B cell (primary cell): ENCODE measurements at regions not wholly inside any gene's neighbourhood (a gene's known extent, or its start where the extent isn't known, plus 50 kb on each side); places are given as distances from the start of the nearest gene placed in this dataset.

ENCODE experiments used
- ATAC-seq: fragments of 200-7000 bp; cut with Tn5 transposase; one replicate; pipeline ENCODE4 v1.10.0; 2021; ENCODE audit warnings: low read depth, mild to moderate bottlenecking, moderate number of reproducible peaks, moderate library complexity
- CTCF ChIA-PET: fragments of 350-600 bp; sonication (Branson Sonifier 250); formaldehyde crosslinking; loops from one replicate; lab custom pipeline; 2021; ENCODE audit warnings: antibody characterized with exemption, inconsistent platforms; lab: Charles Lee
- POLR2A ChIA-PET: fragments of 350-600 bp; sonication (Branson Sonifier 250); formaldehyde crosslinking; loops from one replicate; lab custom pipeline; 2021; ENCODE audit warnings: antibody characterized with exemption; lab: Charles Lee
- DNase-seq: peaks from one replicate; pipeline ENCODE4 v3.0.0; 2013
- H2AFZ ChIP-seq: 2 replicates; pipeline ENCODE4 v1.6.1; 2012; ENCODE audit warnings: mild to moderate bottlenecking, low read depth, low read length; ENCODE audit not compliant: insufficient read depth, poor library complexity, severe bottlenecking
- H3K27ac ChIP-seq, 2 donors: 1 replicate in 1 of 2; 2 replicates in 1 of 2; pipeline ENCODE4 v1.5.1; 2012 to 2013; ENCODE audit warnings: low read length in 2 of 2, mild to moderate bottlenecking in 2 of 2, moderate library complexity in 1 of 2
- H3K27me3 ChIP-seq, 4 experiments: fragments of 200-600 bp in 1 of 4; sonication (generic) in 1 of 4; replicated peaks in 1 of 4; 1 replicate in 2 of 4; 2 replicates in 2 of 4; pipeline versions ENCODE4 v1.6.1 to v1.7.0; 2013 to 2016; ENCODE audit warnings: low read length in 3 of 4, mild to moderate bottlenecking in 2 of 4, mixed read lengths in 1 of 4, moderate library complexity in 1 of 4; ENCODE audit not compliant: insufficient read depth in 4 of 4, control insufficient read depth in 3 of 4; ENCODE audit errors: control extremely low read depth in 1 of 4
- H3K36me3 ChIP-seq, 2 experiments: replicated peaks in 1 of 2; 1 replicate in 1 of 2; 2 replicates in 1 of 2; pipeline versions ENCODE4 v1.6.1 to v1.7.1; 2013; ENCODE audit warnings: low read length in 1 of 2; ENCODE audit not compliant: insufficient read depth in 2 of 2, control insufficient read depth in 1 of 2; ENCODE audit errors: control extremely low read depth in 1 of 2, extremely low read depth in 1 of 2
- H3K4me1 ChIP-seq, 2 donors: fragments of 200-600 bp in 1 of 2; sonication (generic) in 1 of 2; 1 replicate in 1 of 2; 2 replicates in 1 of 2; pipeline versions ENCODE4 v1.5.1 to v1.6.1; 2013 to 2017; ENCODE audit warnings: low read length in 2 of 2; ENCODE audit not compliant: control insufficient read depth in 2 of 2, insufficient read depth in 2 of 2
- H3K4me2 ChIP-seq: replicated peaks from 2 replicates; pipeline ENCODE3; 2012; ENCODE audit warnings: mild to moderate bottlenecking, low read depth, low read length; ENCODE audit not compliant: poor library complexity, severe bottlenecking
- H3K4me3 ChIP-seq, 5 experiments: fragments of 200-600 bp in 1 of 5; sonication (generic) in 1 of 5; 1 replicate in 3 of 5; 2 replicates in 2 of 5; pipeline versions ENCODE4 v1.5.1 to v1.7.0; 2011 to 2016; ENCODE audit warnings: low read length in 4 of 5, mild to moderate bottlenecking in 4 of 5, low read depth in 2 of 5, control low read depth in 1 of 5, moderate library complexity in 1 of 5; ENCODE audit not compliant: insufficient read depth in 1 of 5; ENCODE audit errors: control extremely low read depth in 1 of 5, extremely low read depth in 1 of 5
- H3K79me2 ChIP-seq: fragments of 200-600 bp; sonication (generic); one replicate; pipeline ENCODE4 v1.6.0; 2016; ENCODE audit warnings: low read length; ENCODE audit not compliant: control insufficient read depth, insufficient read depth
- H3K9ac ChIP-seq: fragments of 200-600 bp; sonication (generic); 2 replicates; pipeline ENCODE4 v1.6.1; 2017; ENCODE audit warnings: mild to moderate bottlenecking, low read length, moderate library complexity
- H3K9me3 ChIP-seq, 3 donors: one replicate each; pipeline versions ENCODE4 v1.6.1 to v1.7.1; 2013; ENCODE audit warnings: low read length in 2 of 3; ENCODE audit not compliant: control insufficient read depth in 2 of 3, insufficient read depth in 1 of 3; ENCODE audit errors: control extremely low read depth in 1 of 3
- H4K20me1 ChIP-seq: 2 replicates; pipeline ENCODE4 v1.6.0; 2012; ENCODE audit warnings: mild to moderate bottlenecking, low read length; ENCODE audit not compliant: insufficient read depth, control insufficient read depth, poor library complexity, severe bottlenecking
- H3K27ac Mint-ChIP-seq: one replicate; pipeline ENCODE4 v1.8.0; 2021; ENCODE audit warnings: mixed read lengths
- H3K27me3 Mint-ChIP-seq: one replicate; pipeline ENCODE4 v1.8.0; 2021; ENCODE audit warnings: mixed read lengths
- H3K4me1 Mint-ChIP-seq: one replicate; pipeline ENCODE4 v1.8.0; 2021; ENCODE audit warnings: mixed read lengths
- H3K4me3 Mint-ChIP-seq: one replicate; pipeline ENCODE4 v1.8.0; 2021; ENCODE audit warnings: mixed read lengths
- H3K9me3 Mint-ChIP-seq: one replicate; pipeline ENCODE4 v1.8.0; 2022; ENCODE audit warnings: mixed read lengths; ENCODE audit not compliant: insufficient read depth
- CTCF ChIP-seq: fragments of 200-600 bp; IDR thresholded peaks from one replicate; pipeline ENCODE4 v1.8.0; 2022; ENCODE audit warnings: antibody characterized with exemption, mild to moderate bottlenecking
- EZH2 ChIP-seq: IDR thresholded peaks from 2 replicates; pipeline ENCODE4 v1.6.1; 2012; ENCODE audit warnings: borderline replicate concordance, low read depth, mild to moderate bottlenecking, moderate library complexity, low read length; ENCODE audit not compliant: insufficient read depth, poor library complexity, severe bottlenecking
- WGBS: methylation state at CpG from one replicate; pipeline ENCODE4 v1.1.5; 2013; ENCODE audit warnings: missing lambda C conversion rate; ENCODE audit not compliant: insufficient coverage; 5-methylcytosine and 5-hydroxymethylcytosine counted together
- intact Hi-C: fragments of 100-400 bp; cut with micrococcal nuclease; formaldehyde crosslinking; loops from one replicate; pipeline ENCODE4 v1.10.0; 2022

- DNase-seq (no peak), ATAC-seq (no peak)
- Histone ChIP-seq H2AFZ (no peak overlapping the region), H3K79me2 (no peaks in the 10 kb centered on the region), H3K27me3 (peaks cover 0 to 24% (median 7%) of the 10 kb centered on the region in 4 experiments), H3K9me3 (no peaks in the 10 kb centered on the region), H3K4me3 (no peak overlapping the region), H4K20me1 (no peaks in the 10 kb centered on the region), H3K27ac (no peak overlapping the region), H3K4me1 (no peaks in the 10 kb centered on the region), H3K36me3 (no peaks in the 10 kb centered on the region), H3K9ac (no peak overlapping the region), H3K4me2 (no peak overlapping the region)
- TF ChIP-seq EZH2 (no peak), CTCF (no peak)
- no peaks in the 10 kb centered on the region for H3K4me1 Mint-ChIP-seq
- H3K27me3 Mint-ChIP-seq = peaks cover 39% of the 10 kb centered on the region
- 80% methylated on average over 3 of the region's 3 CpGs for WGBS
- H3K9me3 Mint-ChIP-seq = no peaks in the 10 kb centered on the region
- H3K4me3 Mint-ChIP-seq = no peak overlapping the region
- ChIA-PET CTCF (interaction anchor here (0.9 to 11.8 kb wide), 17 partner anchors 8 to 814 kb away, joined by 3 to 411 read pairs (median 6); partner anchors contain the start of genes CDC26 and PRPF4), POLR2A (no interaction called here)
- no peak overlapping the region for H3K27ac Mint-ChIP-seq
- intact Hi-C loops = loop anchor here (2.0 to 10.0 kb wide), 2 partner anchors 212 to 814 kb away; no protein-coding TSS in a partner anchor
Observed at GRCh38 chr9:113659039-113659438, 195.5 kb downstream of the RGS3 start.

GRCh38 chr9:113659740-113660139 lies 196.2 kb downstream of the RGS3 start:
- H3K9ac ChIP-seq = no peak overlapping the region
- no peak for DNase-seq
- H3K27ac Mint-ChIP-seq = no peak overlapping the region
- WGBS = 89% methylated on average over 3 of the region's 3 CpGs
- H4K20me1 ChIP-seq = no peaks in the 10 kb centered on the region
- intact Hi-C loops = loop anchor here (2.0 to 10.0 kb wide), 2 partner anchors 213 to 815 kb away; no protein-coding TSS in a partner anchor
- no peak for ATAC-seq
- H3K4me1 Mint-ChIP-seq = no peaks in the 10 kb centered on the region
- H3K27me3 ChIP-seq = peaks cover 0 to 24% (median 7%) of the 10 kb centered on the region in 4 experiments
- no peak overlapping the region for H3K4me3 Mint-ChIP-seq
- H3K4me2 ChIP-seq = no peak overlapping the region
- H3K36me3 ChIP-seq = no peaks in the 10 kb centered on the region
- ChIA-PET CTCF (interaction anchor here (0.9 to 11.8 kb wide), 4 partner anchors 69 to 213 kb away, joined by 3 to 411 read pairs (median 162); no protein-coding TSS in a partner anchor), POLR2A (no interaction called here)
- TF ChIP-seq CTCF (no peak), EZH2 (no peak)
- no peak overlapping the region for H2AFZ ChIP-seq
- H3K9me3 ChIP-seq = no peaks in the 10 kb centered on the region
- H3K79me2 ChIP-seq = no peaks in the 10 kb centered on the region
- H3K4me3 ChIP-seq = no peak overlapping the region
- no peaks in the 10 kb centered on the region for H3K4me1 ChIP-seq
- peaks cover 39% of the 10 kb centered on the region for H3K27me3 Mint-ChIP-seq
- no peaks in the 10 kb centered on the region for H3K9me3 Mint-ChIP-seq
- H3K27ac ChIP-seq = no peak overlapping the region
